NCI-H1694 treated with DMSO at 0.1 percent for 48 hours (cell line): ENCODE measurements at regions not wholly inside any gene's neighbourhood (a gene's known extent, or its start where the extent isn't known, plus 50 kb on each side); places are given as distances from the start of the nearest gene placed in this dataset.
"Not testable (repeated sequence)": the region's sequence is repeated elsewhere in the genome, so short reads cannot be mapped to it uniquely, and the experiment has no call there.

Experiments used
- DNase-seq: peaks from one replicate; lab custom pipeline; 2025; lab: John Stamatoyannopoulos, UW

- no peak for DNase-seq
Observed at GRCh38 chr9:28101509-28101908, 528.2 kb upstream of the C9orf72 start.

GRCh38 chr9:28105001-28105400, 531.7 kb upstream of the C9orf72 start:
- no peak for DNase-seq

- no peak for DNase-seq
Observed at GRCh38 chr9:28120184-28120583, 546.9 kb upstream of the C9orf72 start.

- no peak for DNase-seq
Observed at GRCh38 chr9:28120626-28121025, 547.3 kb upstream of the C9orf72 start.

- DNase-seq = no peak
Observed at GRCh38 chr9:28121366-28121765, 548.1 kb upstream of the C9orf72 start.

- no peak for DNase-seq
Observed at GRCh38 chr9:28124917-28125316, 551.6 kb upstream of the C9orf72 start.

GRCh38 chr9:28127101-28127500, 553.8 kb upstream of the C9orf72 start:
- no peak for DNase-seq

- no peak for DNase-seq
Observed at GRCh38 chr9:28134446-28134976, 561.2 kb upstream of the C9orf72 start.

GRCh38 chr9:28135549-28135948, 562.3 kb upstream of the C9orf72 start:
- no peak for DNase-seq

GRCh38 chr9:28136113-28136512, 562.8 kb upstream of the C9orf72 start:
- no peak for DNase-seq

GRCh38 chr9:28147430-28147829, 574.1 kb upstream of the C9orf72 start:
- DNase-seq = not testable (repeated sequence)

GRCh38 chr9:28147923-28148597, 574.8 kb upstream of the C9orf72 start:
- not testable (repeated sequence) for DNase-seq

- not testable (repeated sequence) for DNase-seq
Observed at GRCh38 chr9:28149361-28150050, 576.2 kb upstream of the C9orf72 start.

GRCh38 chr9:28155067-28155466, 581.8 kb upstream of the C9orf72 start:
- no peak for DNase-seq

- no peak for DNase-seq
Observed at GRCh38 chr9:28155671-28156070, 582.4 kb upstream of the C9orf72 start.

- no peak for DNase-seq
Observed at GRCh38 chr9:28158451-28158850, 585.2 kb upstream of the C9orf72 start.

- DNase-seq = peak; percentile 43
Observed at GRCh38 chr9:28163619-28164018, 590.3 kb upstream of the C9orf72 start.

GRCh38 chr9:28166179-28166578, 592.9 kb upstream of the C9orf72 start:
- no peak for DNase-seq

GRCh38 chr9:28177142-28177541, 603.9 kb upstream of the C9orf72 start:
- DNase-seq = no peak

- no peak for DNase-seq
Observed at GRCh38 chr9:28177925-28178324, 604.6 kb upstream of the C9orf72 start.

GRCh38 chr9:28179893-28180292, 606.6 kb upstream of the C9orf72 start:
- no peak for DNase-seq

GRCh38 chr9:28190981-28191380, 617.7 kb upstream of the C9orf72 start:
- DNase-seq = no peak

GRCh38 chr9:28197653-28198052, 624.4 kb upstream of the C9orf72 start:
- no peak for DNase-seq
